D721Med (cell line): ENCODE measurements at regions not wholly inside any gene's neighbourhood (a gene's known extent, or its start where the extent isn't known, plus 50 kb on each side); places are given as distances from the start of the nearest gene placed in this dataset.

Experiments used
- DNase-seq: peaks from one replicate; pipeline ENCODE4 v3.0.0; 2011; ENCODE audit warnings: low spot score; ENCODE audit not compliant: insufficient read length
- FAIRE-seq: peaks from 2 replicates; lab custom pipeline; 2011; peaks lifted over from hg19 to GRCh38; lab: Jason Lieb, UNC
- TF ChIP-seq, protein P1 (sequence below): IDR thresholded peaks from 2 replicates; pipeline ENCODE4 v1.5.1; 2012; ENCODE audit warnings: mild to moderate bottlenecking, control low read depth; ENCODE audit not compliant: insufficient read depth; ENCODE audit errors: missing control alignments

DNA sequence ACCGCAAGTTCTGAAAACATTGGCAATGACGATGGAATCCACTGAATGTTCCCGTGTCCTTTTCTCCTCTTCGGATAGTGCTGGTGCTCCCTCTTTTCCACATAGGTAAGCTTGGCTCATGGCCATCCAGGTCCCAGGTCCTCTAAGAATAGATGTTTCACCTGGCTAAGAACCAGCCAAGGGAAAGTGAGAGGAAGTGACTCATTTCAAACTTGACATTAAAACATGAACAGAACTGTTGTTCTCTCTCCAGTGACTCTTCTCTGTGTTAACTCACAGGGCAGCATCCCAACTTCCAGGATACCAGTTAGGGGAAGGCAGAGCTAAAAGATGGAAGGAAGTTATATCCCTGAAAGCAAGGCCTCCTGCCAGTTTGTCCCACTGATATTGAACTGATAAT lies 493.8 kb upstream of the CHRM3 start:
- no peak for DNase-seq
- FAIRE-seq = no peak
- TF ChIP-seq, protein P1, sequence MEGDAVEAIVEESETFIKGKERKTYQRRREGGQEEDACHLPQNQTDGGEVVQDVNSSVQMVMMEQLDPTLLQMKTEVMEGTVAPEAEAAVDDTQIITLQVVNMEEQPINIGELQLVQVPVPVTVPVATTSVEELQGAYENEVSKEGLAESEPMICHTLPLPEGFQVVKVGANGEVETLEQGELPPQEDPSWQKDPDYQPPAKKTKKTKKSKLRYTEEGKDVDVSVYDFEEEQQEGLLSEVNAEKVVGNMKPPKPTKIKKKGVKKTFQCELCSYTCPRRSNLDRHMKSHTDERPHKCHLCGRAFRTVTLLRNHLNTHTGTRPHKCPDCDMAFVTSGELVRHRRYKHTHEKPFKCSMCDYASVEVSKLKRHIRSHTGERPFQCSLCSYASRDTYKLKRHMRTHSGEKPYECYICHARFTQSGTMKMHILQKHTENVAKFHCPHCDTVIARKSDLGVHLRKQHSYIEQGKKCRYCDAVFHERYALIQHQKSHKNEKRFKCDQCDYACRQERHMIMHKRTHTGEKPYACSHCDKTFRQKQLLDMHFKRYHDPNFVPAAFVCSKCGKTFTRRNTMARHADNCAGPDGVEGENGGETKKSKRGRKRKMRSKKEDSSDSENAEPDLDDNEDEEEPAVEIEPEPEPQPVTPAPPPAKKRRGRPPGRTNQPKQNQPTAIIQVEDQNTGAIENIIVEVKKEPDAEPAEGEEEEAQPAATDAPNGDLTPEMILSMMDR = no peak

- FAIRE-seq = no peak
Measured at GRCh38 chr1:238861342-238862066, 524.9 kb upstream of the CHRM3 start.

DNA sequence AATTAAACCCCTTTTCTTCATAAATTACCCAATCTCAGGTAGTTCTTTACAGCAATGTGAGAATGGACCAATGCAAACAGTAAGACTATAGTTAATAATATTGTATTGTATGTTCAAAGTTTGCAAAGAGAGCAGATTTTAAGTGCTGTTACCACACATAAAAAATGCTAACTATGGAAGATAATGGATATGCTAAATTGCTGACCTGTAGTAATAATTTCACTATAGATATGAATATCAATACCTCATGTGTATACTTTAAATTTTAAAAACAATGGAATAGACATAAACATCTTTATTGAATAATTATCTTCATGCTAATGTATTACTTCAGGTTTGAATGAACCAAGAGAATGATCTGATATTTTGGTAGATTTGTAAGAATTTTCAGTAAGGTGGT lies 552.4 kb upstream of the CHRM3 start:
- FAIRE-seq (no peak), DNase-seq (no peak)
- TF ChIP-seq, protein P1 = no peak

More at GRCh38 chr1:238861342-238862066, 524.9 kb upstream of the CHRM3 start:
- TF ChIP-seq, protein P1 = no peak
- DNase-seq = no peak

- DNase-seq (no peak), FAIRE-seq (peak; percentile 44)
- TF ChIP-seq, protein P1 = no peak
Measured at GRCh38 chr1:238832106-238832505, 554.3 kb upstream of the CHRM3 start.

GRCh38 chr1:238830036-238830611 lies 556.2 kb upstream of the CHRM3 start:
- TF ChIP-seq, protein P1 = no peak
- no peak for DNase-seq

GRCh38 chr1:238826891-238827290 lies 559.5 kb upstream of the CHRM3 start:
- DNase-seq (no peak), FAIRE-seq (no peak)
- TF ChIP-seq, protein P1 = no peak

More at GRCh38 chr1:238830036-238830611, 556.2 kb upstream of the CHRM3 start:
- peak; percentile 79 for FAIRE-seq

GRCh38 chr1:238823416-238823815 lies 563.0 kb upstream of the CHRM3 start:
- FAIRE-seq (no peak), DNase-seq (no peak)
- TF ChIP-seq, protein P1 = no peak
